NCI-H460 (cell line): ENCODE measurements at regions not wholly inside any gene's neighbourhood (a gene's known extent, or its start where the extent isn't known, plus 50 kb on each side); places are given as distances from the start of the nearest gene placed in this dataset.

Experiments
- DNase-seq: peaks from one replicate; pipeline ENCODE4 v3.0.0-alpha.2; 2016; ENCODE audit warnings: low read depth; ENCODE audit errors: extremely low read depth

DNA sequence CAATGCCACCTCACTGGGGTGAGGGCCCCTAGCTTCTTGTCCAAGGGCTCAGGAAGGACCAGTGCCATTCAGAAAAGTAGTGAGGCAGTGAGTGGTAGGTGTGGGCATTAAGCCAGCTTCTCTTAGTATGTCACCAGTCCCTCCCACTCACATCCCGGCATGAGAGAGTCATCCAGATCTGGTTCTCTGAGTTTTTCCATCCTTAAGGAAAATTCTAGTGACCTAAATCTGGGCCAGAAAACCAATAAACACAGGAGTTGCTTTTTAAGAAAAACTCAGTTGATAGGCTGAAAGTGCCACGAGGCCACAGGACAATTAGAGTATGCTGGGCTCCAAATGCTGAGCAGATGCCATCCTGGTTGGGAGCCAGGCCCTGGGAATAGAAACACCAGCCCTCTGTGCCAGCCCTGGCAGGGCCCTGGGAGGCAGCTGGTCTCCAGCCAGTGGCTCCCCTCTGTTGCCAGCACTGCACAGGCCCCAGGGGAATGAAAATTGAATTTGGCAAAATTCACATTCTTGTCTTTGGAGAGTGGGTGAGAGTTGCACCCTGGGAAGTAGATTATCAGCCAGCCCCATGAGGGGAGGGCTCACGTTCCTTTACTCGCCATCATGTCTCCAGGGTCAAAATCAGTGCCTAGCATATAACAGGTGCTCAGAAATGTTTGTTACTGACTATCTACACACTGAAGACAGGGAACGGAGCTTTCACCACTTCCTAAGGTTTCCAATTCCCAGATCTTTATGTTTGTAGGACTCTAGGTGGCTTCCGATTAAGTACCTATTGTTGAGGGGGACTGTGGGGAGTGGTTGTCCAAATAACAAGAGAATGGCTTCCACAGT, 52.8 kb downstream of the FAM43A start:
- no peak for DNase-seq

DNA sequence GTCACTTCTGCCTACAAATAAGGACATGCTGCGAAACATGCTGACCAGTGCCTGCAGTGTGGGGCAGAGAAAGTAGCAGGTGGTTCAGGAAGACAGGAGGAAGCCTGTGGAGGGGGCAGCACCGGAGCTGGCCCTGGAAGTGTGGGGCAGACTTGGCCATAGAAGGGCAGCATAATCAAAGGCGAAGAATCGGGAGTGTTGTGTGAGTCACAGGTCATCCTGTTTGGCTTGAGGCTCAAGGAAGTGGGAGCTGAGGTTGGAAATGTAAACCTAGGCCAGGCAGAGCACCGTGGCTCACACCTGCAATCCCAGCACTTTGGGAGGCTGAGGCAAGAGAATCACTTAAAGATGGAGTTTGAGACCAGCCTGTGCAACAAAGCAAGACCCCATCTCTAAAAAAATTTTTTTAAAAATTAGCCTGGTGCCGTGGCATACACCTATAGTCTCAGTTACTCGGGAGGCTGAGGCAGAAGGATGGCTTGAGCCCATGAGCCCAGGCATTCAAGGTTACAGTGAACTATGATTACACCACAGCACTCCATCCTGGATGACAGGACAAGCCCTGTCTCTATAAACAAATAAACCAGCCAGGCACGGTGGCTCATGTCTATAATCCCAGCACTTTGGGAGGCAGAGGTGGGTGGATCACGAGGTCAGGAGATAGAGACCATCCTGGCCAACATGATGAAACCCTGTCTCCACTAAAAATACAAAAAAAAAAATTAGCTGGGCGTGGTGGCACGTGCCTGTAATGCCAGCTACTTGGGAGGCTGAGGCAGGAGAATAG, 54.0 kb downstream of the FAM43A start:
- DNase-seq, result no peak

GRCh38 chr3:194740859-194741491, 55.3 kb downstream of the FAM43A start:
- no peak for DNase-seq

- no peak for DNase-seq
Observed at GRCh38 chr3:194741916-194742315, 56.2 kb downstream of the FAM43A start.

DNA sequence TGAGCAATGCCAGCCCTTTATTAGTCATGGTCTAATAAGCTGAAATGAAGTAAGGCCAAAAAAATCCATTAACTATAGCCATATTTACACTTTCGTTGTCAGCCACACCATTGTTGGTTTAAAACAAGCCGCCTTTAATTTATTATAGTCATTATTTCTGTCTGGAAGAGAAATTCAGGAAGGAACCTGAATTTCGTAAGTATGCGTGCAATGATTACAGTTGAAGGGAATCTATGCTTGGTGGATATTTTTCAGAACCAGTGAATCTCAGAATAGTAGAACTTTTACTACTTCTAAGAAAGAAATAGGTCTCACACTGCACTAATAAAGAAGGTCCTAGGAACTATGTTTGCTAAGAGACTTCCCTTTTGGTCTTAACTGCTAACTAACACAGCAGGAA, 59.1 kb downstream of the FAM43A start:
- DNase-seq, result no peak

DNA sequence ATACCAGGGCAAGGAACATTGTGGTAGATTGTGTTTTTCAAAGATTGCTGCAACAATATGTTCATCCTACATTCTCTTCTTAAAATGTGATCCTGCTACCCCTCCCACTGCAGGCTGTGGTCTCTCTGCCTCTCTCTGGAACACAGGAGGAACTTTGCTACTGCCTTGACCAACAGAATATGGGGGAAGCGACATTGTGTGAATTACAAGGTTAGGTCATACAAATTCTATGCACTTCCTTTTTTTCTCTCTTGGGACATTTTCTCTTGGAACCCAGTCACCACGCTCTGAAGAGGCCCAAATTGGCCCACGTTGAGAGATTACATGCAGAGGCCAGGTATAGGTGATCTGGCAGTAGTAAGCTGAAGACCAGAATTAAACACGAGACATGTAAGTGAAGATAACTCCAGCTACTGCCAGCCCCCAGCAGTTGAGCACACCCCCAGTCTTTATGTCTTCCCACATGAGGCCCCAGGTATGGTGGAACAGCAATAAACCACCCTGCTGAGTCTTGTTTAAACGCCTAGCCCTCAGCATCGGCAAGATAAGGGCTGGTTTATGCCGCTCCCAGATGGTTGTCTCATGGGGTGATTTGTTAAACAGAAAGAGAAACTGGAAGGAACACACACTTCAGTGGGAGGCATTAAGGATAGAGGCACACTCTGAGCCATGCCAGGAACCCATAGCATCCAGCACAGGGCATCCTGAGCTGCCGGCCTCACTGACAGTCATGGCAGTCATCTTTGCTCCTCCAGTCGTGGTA, 59.9 kb downstream of the FAM43A start:
- DNase-seq, result no peak

- no peak for DNase-seq
Observed at GRCh38 chr3:194748225-194748624, 62.5 kb downstream of the FAM43A start.

DNA sequence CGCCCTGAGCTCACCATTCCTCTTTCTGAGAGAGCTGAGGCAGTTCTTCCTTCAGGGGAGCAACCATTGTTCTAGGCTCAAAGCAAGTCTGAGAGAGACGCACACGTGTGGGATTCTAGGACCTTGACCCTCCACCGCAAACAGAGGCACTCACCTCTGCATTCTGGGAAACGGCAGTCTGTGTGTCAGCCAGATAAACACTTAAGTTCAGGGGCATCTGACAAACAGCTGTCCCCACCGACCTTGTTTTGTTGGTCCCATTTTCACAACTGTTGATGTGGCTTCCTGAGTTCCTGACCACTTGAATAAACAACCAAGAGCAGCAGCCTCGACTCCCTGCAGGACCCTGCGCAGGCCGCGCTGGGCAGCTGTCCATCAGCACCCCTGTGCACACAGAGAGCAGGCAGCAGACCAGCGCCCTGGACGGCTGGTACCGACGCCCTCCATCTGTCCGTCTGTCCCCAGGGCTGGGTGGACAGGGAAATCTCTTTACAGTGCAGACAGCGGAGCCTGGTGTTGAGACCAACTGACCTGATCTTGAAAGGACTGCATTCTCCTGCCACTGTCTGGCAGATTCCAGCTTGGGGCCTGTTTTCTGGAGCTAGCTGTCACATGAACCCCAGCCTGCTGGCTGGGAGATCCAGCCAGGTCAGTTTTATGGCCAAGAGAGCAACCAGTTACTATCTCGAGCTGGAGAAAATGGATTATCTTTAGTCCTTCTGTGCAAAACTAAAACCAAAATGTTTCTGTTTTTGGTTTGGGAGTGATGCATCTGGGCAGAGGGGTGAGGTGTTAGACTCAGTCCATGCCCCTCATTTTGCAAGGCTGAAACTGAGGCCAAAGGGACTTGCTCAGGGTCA, 64.2 kb downstream of the FAM43A start:
- DNase-seq, result no peak

- no peak for DNase-seq
Observed at GRCh38 chr3:194750491-194750828, 64.8 kb downstream of the FAM43A start.

- DNase-seq, result no peak
Observed at GRCh38 chr3:194755671-194756459, 70.2 kb downstream of the FAM43A start.

GRCh38 chr3:194756460-194756779, 70.7 kb downstream of the FAM43A start:
- no peak for DNase-seq

DNA sequence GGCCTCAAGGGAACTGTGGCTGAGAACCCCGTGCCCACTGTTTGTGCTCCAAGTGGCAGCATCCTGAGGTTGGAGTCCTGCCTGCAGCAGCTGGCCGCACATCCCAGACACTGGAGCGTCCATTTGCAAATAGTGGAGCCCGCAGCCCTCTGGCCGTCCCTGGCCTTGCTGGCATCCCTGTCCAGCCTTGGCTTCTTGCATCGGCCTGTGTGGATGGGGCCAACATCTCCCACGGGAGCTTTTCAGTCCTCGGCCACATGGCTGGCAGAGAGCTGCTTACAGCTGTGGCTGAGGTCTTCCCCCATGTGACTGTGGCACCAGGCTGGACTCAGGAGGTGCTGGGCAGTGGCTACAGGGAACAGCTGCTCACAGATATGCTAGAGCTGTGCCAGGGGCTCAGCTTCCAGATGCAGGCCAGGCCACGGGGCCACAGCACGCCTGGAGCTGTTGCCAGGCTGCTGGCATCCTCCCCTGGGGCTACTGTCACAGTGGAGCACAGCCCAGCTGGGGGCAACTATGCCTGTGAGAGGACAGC, 71.2 kb downstream of the FAM43A start:
- DNase-seq, result no peak

GRCh38 chr3:194757647-194758061, 72.0 kb downstream of the FAM43A start:
- no peak for DNase-seq

DNA sequence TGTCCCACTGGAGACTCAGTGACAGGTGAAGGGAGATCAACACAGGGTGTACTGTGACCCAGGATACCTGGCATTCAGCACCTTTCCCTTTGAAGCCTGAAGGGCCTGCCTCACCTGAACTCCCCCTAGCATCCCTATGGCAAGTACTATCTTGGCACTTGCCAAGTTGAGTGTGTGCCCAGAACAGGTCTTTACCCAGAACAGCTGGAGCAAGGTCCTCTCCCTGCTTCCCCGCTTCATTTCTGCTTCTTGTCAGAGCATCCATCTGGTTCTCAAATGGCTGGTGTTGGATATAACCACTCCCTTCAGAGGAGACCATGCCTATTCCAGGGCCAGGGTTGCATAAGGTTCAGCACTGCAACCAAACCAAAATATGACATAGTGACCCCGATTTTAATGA, 73.0 kb downstream of the FAM43A start:
- DNase-seq, result no peak

- no peak for DNase-seq
Observed at GRCh38 chr3:194760494-194761137, 74.9 kb downstream of the FAM43A start.

GRCh38 chr3:194761384-194761783, 75.7 kb downstream of the FAM43A start:
- DNase-seq, result no peak

DNA sequence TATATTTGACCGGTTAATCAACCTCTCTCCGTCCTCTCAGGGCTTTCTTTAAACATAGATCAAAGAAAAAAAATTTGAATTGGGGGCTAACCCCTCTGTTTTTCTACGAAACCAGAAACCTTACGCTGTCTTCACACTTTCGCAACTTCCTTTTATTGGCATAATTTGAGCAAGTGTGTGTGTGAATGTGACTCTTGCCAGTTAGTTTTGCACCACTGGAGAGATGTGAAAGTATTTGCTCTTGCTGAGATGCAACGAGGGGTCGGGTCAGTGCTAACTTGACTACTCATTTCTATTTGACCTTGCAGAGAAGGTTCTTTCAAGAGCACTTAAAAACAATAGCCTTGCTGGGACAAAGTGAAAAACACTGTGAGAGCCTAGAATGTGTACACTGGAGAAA, 81.2 kb downstream of the FAM43A start:
- no peak for DNase-seq

DNA sequence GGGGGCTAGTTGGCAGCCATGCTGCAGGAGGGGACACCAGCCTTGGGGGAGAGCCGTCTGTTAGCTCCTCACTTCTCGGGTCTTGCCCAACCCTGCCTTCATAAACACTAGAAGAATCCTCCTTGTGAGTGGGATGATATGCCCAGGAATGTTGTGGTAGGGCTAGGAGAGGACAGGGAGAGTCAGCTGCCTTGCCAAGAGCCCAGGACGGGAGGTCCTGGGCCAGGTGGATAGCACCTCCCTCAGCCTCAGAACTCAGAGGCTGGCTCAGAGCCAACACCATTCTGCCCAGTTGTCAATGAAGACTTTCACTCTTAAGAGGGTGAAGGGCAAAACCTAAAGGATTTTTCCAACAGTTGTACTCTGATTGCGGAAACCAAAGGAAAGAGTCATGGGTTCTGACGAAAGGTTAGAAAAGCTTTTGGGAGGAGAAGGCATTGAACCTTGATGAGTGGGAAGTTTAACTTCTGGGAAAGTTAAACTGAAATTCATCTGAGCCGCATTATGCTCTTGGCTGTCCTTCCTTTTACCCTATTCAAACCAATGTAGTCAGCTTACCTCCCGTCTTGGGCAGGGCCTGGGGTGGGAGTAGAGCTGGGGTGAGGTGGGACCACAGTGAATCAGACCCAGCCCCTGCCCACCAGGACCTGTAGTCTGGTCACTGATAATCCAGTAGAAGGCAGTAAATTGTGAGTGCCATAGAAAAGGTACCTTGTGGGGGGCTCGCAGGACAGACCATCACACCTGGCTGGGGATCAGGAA, 81.9 kb downstream of the FAM43A start:
- DNase-seq, result no peak
